Body of pancreas (tissue), 4 donors: ENCODE measurements at regions not wholly inside any gene's neighbourhood (a gene's known extent, or its start where the extent isn't known, plus 50 kb on each side); places are given as distances from the start of the nearest gene placed in this dataset.

Experiments
- CTCF ChIP-seq, 7 experiments: fragments of 450-650 bp in 4 of 7; fragments of 200-600 bp in 3 of 7; sonication (generic) in 3 of 7; IDR thresholded peaks; one replicate each; pipeline ENCODE4 v1.5.1; 2016 to 2019; ENCODE audit warnings: antibody characterized with exemption in 7 of 7
- POLR2A ChIP-seq, 3 donors: fragments of 450-650 bp; IDR thresholded peaks; one replicate each; pipeline ENCODE4 v1.6.1; 2016; ENCODE audit warnings: antibody characterized with exemption in 3 of 3, mild to moderate bottlenecking in 2 of 3

- no peak for TF ChIP-seq CTCF (IDR thresholded peaks at IDR 0.05)
- TF ChIP-seq POLR2A (IDR thresholded peaks at IDR 0.05), result no peak
Measured at GRCh38 chr9:108205276-108205675, 650.5 kb downstream of the ACTL7B start.
